ENCODE measurements at regions not wholly inside any gene's neighbourhood (a gene's known extent, or its start where the extent isn't known, plus 50 kb on each side); places are given as distances from the start of the nearest gene placed in this dataset.
A peak's percentile ranks its signal among the peaks of the same experiment; 100 is the strongest.

GRCh38 chr18:27447451-27447881 is 262.4 kb upstream of the CHST9 start:
- ATAC-seq, result no peak

- ATAC-seq, result no peak
Measured at GRCh38 chr18:27430595-27430994, 245.5 kb upstream of the CHST9 start.

- ATAC-seq, result no peak
Measured at GRCh38 chr18:27428716-27429475, 243.8 kb upstream of the CHST9 start.

- no peak for ATAC-seq
Measured at GRCh38 chr18:27428120-27428519, 243.0 kb upstream of the CHST9 start.

GRCh38 chr18:27423581-27423980 is 238.5 kb upstream of the CHST9 start:
- no peak for ATAC-seq

GRCh38 chr18:27419646-27420045 is 234.5 kb upstream of the CHST9 start:
- ATAC-seq, result no peak

GRCh38 chr18:27415495-27415894 is 230.4 kb upstream of the CHST9 start:
- no peak for ATAC-seq

- ATAC-seq, result no peak
Measured at GRCh38 chr18:27414682-27415081, 229.6 kb upstream of the CHST9 start.

- ATAC-seq, result peak; percentile 83
Measured at GRCh38 chr18:27413495-27414401, 228.6 kb upstream of the CHST9 start.

GRCh38 chr18:27412556-27412955 is 227.4 kb upstream of the CHST9 start:
- ATAC-seq, result no peak

- ATAC-seq, result no peak
Measured at GRCh38 chr18:27411911-27412310, 226.8 kb upstream of the CHST9 start.

GRCh38 chr18:27411013-27411412 is 225.9 kb upstream of the CHST9 start:
- ATAC-seq, result no peak

- no peak for ATAC-seq
Measured at GRCh38 chr18:27404855-27405254, 219.7 kb upstream of the CHST9 start.

- ATAC-seq, result no peak
Measured at GRCh38 chr18:27400001-27400400, 214.9 kb upstream of the CHST9 start.

GRCh38 chr18:27395752-27396151 is 210.6 kb upstream of the CHST9 start:
- ATAC-seq, result no peak

GRCh38 chr18:27394687-27395086 is 209.6 kb upstream of the CHST9 start:
- ATAC-seq, result no peak

- ATAC-seq, result no peak
Measured at GRCh38 chr18:27382567-27383216, 197.6 kb upstream of the CHST9 start.

GRCh38 chr18:27378431-27379095 is 193.5 kb upstream of the CHST9 start:
- ATAC-seq, result no peak

GRCh38 chr18:27377251-27377650 is 192.1 kb upstream of the CHST9 start:
- no peak for ATAC-seq

- no peak for ATAC-seq
Measured at GRCh38 chr18:27372386-27372785, 187.3 kb upstream of the CHST9 start.

- no peak for ATAC-seq
Measured at GRCh38 chr18:27366665-27367064, 181.6 kb upstream of the CHST9 start.

GRCh38 chr18:27366151-27366550 is 181.0 kb upstream of the CHST9 start:
- ATAC-seq, result no peak

GRCh38 chr18:27363872-27364271 is 178.8 kb upstream of the CHST9 start:
- no peak for ATAC-seq
